ENCODE measurements at regions not wholly inside any gene's neighbourhood (a gene's known extent, or its start where the extent isn't known, plus 50 kb on each side); places are given as distances from the start of the nearest gene placed in this dataset.
"Not testable (repeated sequence)": the region's sequence is repeated elsewhere in the genome, so short reads cannot be mapped to it uniquely, and the experiment has no call there.

- TF ChIP-seq CTCF, POLR2A (IDR thresholded peaks at IDR 0.05): not testable (repeated sequence)
Measured at GRCh38 chr3:135438889-135439597, 526.5 kb upstream of the PPP2R3A start.
